Psoas muscle (tissue), 7 donors: ENCODE measurements at regions not wholly inside any gene's neighbourhood (a gene's known extent, or its start where the extent isn't known, plus 50 kb on each side); places are given as distances from the start of the nearest gene placed in this dataset.

ENCODE experiments used
- ATAC-seq, 4 donors: fragments of 200-7000 bp; cut with Tn5 transposase; one replicate each; pipeline ENCODE4 v1.9.1; 2020; ENCODE audit warnings: moderate library complexity in 3 of 4, mild to moderate bottlenecking in 2 of 4
- DNase-seq, 2 donors: peaks; one replicate each; pipeline ENCODE4 v3.0.0-alpha.2; 2020
- H3K27ac ChIP-seq: fragments of 200-600 bp; one replicate; pipeline ENCODE4 v1.8.0; 2022
- H3K27me3 ChIP-seq, 3 donors: fragments of 200-600 bp in 1 of 3; one replicate each; pipeline versions ENCODE4 v1.6.1 to v1.8.0; 2013 to 2022; ENCODE audit warnings: low read length in 2 of 3, mild to moderate bottlenecking in 2 of 3, moderate library complexity in 1 of 3; ENCODE audit not compliant: insufficient read depth in 3 of 3
- H3K36me3 ChIP-seq, 2 donors: fragments of 200-600 bp in 1 of 2; one replicate each; pipeline versions ENCODE4 v1.6.1 to v1.8.0; 2013 to 2022; ENCODE audit warnings: low read depth in 1 of 2, mild to moderate bottlenecking in 1 of 2, moderate library complexity in 1 of 2; ENCODE audit not compliant: insufficient read depth in 1 of 2
- H3K4me1 ChIP-seq: fragments of 200-600 bp; one replicate; pipeline ENCODE4 v1.8.0; 2022
- H3K4me3 ChIP-seq: fragments of 200-600 bp; one replicate; pipeline ENCODE4 v1.8.0; 2022; ENCODE audit warnings: mild to moderate bottlenecking
- H3K9me3 ChIP-seq: fragments of 200-600 bp; one replicate; pipeline ENCODE4 v1.8.0; 2022
- WGBS, 3 donors: extraction: QIAGEN DNeasy Blood & Tissue Kit; methylation state at CpG; one replicate each; pipeline versions ENCODE4 v1.1.6 to v1.1.7; 2013; 5-methylcytosine and 5-hydroxymethylcytosine counted together
- intact Hi-C, 2 donors: fragments of 100-400 bp; cut with DNase I; formaldehyde crosslinking; loops; one replicate each; pipeline versions ENCODE4 v1.11.0 to v1.14.2; 2022
- TF ChIP-seq, protein P1 (sequence below): fragments of 200-600 bp; IDR thresholded peaks from one replicate; pipeline ENCODE4 v1.8.0; 2022; ENCODE audit warnings: antibody characterized with exemption
- donor health status: healthy with polysubstance abuse.
- donor health status: DM: no; HTN: no; CAD: no; lungs with moderate emphysema.
- donor health status: Bipolar disorder and iron deficiency.
- donor health status: healthy.
- donor health status: DM: yes; HTN: yes; CAD: no.
- donor health status: DM: no; HTN: no; CAD: no.
- donor health status: DM: yes; HTN: yes; CAD: no.

DNA sequence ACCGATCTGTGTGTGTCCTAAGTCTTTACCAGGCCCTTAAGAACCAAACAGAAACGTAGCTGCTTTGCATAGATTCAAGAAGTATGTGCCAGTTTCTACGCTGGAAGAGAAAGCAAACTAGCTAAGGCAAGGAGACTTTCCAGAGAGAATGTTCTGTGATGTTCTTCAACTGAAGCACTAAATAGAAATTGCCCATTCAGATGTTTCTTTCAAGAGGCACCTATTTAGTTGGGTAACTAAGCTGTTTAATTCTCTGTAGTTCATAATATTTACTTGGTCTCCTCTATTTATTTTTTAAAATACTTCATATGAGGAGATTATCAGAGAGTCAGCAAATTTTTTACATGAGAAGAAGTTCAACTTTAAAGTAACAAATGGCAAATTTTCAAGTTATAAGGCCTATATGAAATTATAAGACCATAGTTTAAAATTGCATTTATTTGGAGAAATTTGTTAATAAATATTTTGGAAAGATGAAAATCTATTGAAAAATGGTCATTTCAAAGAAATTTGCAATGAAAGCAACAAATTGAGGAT is 279.0 kb downstream of the NEBL start:
- Histone ChIP-seq H3K36me3 (no peaks in the 10 kb centered on the region), H3K27ac (no peak overlapping the region), H3K4me3 (no peak overlapping the region), H3K27me3 (no peaks in the 10 kb centered on the region), H3K9me3 (no peaks in the 10 kb centered on the region), H3K4me1 (no peaks in the 10 kb centered on the region)
- intact Hi-C loops = no loop called here
- WGBS, 3 donors = 84 to 89% (median 88%) methylated on average over 3 of the region's 3 CpGs
- DNase-seq (no peak), ATAC-seq (no peak)
- TF ChIP-seq, protein P1, sequence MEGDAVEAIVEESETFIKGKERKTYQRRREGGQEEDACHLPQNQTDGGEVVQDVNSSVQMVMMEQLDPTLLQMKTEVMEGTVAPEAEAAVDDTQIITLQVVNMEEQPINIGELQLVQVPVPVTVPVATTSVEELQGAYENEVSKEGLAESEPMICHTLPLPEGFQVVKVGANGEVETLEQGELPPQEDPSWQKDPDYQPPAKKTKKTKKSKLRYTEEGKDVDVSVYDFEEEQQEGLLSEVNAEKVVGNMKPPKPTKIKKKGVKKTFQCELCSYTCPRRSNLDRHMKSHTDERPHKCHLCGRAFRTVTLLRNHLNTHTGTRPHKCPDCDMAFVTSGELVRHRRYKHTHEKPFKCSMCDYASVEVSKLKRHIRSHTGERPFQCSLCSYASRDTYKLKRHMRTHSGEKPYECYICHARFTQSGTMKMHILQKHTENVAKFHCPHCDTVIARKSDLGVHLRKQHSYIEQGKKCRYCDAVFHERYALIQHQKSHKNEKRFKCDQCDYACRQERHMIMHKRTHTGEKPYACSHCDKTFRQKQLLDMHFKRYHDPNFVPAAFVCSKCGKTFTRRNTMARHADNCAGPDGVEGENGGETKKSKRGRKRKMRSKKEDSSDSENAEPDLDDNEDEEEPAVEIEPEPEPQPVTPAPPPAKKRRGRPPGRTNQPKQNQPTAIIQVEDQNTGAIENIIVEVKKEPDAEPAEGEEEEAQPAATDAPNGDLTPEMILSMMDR = no peak

DNA sequence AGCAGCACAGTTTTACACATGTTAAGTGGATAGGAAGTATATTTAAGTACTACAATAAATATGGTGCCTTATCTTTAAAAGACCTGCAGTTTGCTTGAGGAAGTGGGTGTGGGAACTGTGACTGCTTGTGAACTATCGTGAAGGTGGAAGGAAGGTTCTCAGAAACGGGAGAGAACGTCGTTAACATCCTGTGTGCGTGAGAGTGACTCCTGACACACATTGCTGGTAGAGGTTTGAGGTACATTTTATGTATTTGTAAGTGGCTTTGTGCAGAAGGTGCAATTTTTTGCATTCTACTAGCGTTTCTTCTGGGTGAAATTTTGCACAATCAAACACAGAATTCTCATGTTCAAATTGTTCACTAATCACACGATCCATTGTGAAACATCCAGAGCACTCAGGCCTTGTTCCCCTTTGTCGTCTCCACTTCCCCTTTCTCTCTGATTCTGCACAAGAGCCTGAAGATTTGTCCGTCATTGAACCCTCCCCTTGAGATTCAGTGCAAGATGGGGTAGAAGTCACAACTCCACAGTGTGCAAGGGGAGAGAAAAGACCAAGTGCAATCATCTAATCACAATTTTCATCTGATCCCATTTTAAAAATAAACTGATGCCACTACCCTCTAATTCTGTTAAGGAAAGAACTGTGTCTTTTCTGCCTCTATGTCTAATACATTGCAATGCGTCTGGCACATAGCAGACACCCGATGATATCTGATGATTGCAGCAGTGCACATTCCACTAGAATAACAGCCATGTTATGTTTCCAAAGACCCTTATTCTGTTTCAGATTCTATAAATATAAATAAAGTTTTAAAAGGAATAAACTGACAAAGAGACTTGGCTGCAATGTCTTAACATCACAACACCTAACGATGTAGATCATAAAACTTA is 279.9 kb downstream of the NEBL start:
- 79 to 84% (median 84%) methylated on average over 12 of the region's 12 CpGs for WGBS, 3 donors
- intact Hi-C loops = no loop called here
- H3K9me3 ChIP-seq = no peaks in the 10 kb centered on the region
- no peak overlapping the region for H3K4me3 ChIP-seq
- TF ChIP-seq, protein P1 = no peak
- no peak overlapping the region for H3K27ac ChIP-seq
- no peaks in the 10 kb centered on the region for H3K36me3 ChIP-seq
- DNase-seq = no peak
- no peaks in the 10 kb centered on the region for H3K4me1 ChIP-seq
- ATAC-seq = no peak
- H3K27me3 ChIP-seq = no peaks in the 10 kb centered on the region

DNA sequence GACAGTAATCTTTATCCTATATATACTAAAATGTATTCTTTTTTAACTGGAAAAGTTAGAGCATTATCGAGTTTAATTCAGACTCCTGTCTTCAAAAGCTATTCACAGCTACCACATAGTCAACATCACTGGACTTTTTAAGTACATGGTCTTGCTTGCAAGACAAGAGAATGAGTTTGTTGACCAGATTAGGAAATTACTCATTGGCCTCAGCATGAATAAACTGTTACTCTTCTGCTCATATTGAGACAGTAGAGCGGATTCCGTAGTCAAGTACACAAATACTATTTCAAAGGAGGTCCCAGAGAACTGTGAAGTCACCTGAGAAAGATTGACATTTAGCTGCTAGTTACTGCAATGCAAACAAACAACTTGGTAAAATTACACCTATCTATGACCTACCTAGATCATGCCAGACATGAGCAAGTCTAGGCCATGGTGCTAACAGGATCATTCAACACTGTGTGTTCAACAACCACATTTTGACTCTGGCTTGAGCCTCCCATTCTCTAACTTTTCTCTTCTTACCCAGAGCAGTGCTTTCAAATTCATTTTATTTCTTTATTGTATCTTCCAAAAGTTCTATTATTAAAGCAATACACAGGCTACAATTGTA is 280.9 kb downstream of the NEBL start:
- no peaks in the 10 kb centered on the region for H3K4me1 ChIP-seq
- H3K9me3 ChIP-seq = no peaks in the 10 kb centered on the region
- DNase-seq = no peak
- H3K36me3 ChIP-seq = no peaks in the 10 kb centered on the region
- no peak overlapping the region for H3K27ac ChIP-seq
- 91 to 97% (median 97%) methylated on average over 3 of the region's 3 CpGs for WGBS, 3 donors
- ATAC-seq = no peak
- TF ChIP-seq, protein P1 = no peak
- H3K4me3 ChIP-seq = no peak overlapping the region
- intact Hi-C loops = no loop called here
- H3K27me3 ChIP-seq = no peaks in the 10 kb centered on the region

DNA sequence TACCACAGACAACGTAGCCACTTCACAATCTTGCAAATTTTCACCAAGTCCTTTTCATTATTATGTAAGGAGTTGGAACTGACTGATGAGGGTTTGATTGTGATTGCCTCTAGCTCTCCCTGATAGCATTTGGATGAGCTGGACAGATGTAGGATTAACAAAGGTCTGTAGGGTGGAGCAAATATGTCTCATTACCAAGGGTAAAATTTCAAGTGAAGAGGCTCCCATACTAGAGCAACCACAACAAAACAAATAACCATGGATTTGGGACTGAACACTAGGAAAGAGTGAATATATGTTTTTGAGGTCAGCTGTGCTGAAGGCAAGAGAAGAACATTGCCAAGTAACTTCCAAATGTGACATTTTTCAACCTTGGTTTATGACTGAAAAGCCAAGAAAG is 281.7 kb downstream of the NEBL start:
- Histone ChIP-seq H3K27ac (no peak overlapping the region), H3K4me3 (no peak overlapping the region), H3K9me3 (no peaks in the 10 kb centered on the region), H3K4me1 (no peaks in the 10 kb centered on the region), H3K27me3 (no peaks in the 10 kb centered on the region), H3K36me3 (no peaks in the 10 kb centered on the region)
- intact Hi-C loops = no loop called here
- TF ChIP-seq, protein P1 = no peak
- no peak for DNase-seq
- 66 to 95% (median 79%) methylated on average over 1 of the region's 1 CpG for WGBS, 3 donors
- no peak for ATAC-seq
